Fibroblast of pulmonary artery (primary cell): ENCODE measurements at regions not wholly inside any gene's neighbourhood (a gene's known extent, or its start where the extent isn't known, plus 50 kb on each side); places are given as distances from the start of the nearest gene placed in this dataset.
"Not testable (repeated sequence)": the region's sequence is repeated elsewhere in the genome, so short reads cannot be mapped to it uniquely, and the experiment has no call there.

Experiments used
- DNase-seq: peaks from one replicate; pipeline ENCODE4 v3.0.0-alpha.2; 2010; ENCODE audit warnings: low read depth
- H3K4me3 ChIP-seq: replicated peaks from 2 replicates; pipeline ENCODE4 v1.5.1; 2011; ENCODE audit warnings: low read depth, mild to moderate bottlenecking, control low read depth, low read length, moderate library complexity
- CTCF ChIP-seq: IDR thresholded peaks from 2 replicates; pipeline ENCODE4 v1.5.1; 2011; ENCODE audit warnings: mild to moderate bottlenecking, control low read depth, low read length, inconsistent platforms; ENCODE audit errors: missing control alignments

- TF ChIP-seq CTCF, result no peak
- H3K4me3 ChIP-seq, result no peak overlapping the region
- no peak for DNase-seq
Observed at GRCh38 chr2:58698620-58699019, 457.5 kb upstream of the FANCL start.

GRCh38 chr2:58694114-58694513 lies 453.0 kb upstream of the FANCL start:
- not testable (repeated sequence) for DNase-seq, H3K4me3 ChIP-seq

- DNase-seq, H3K4me3 ChIP-seq: not testable (repeated sequence)
Observed at GRCh38 chr2:58691041-58691440, 449.9 kb upstream of the FANCL start.

GRCh38 chr2:58688813-58689212 lies 447.7 kb upstream of the FANCL start:
- no peak overlapping the region for H3K4me3 ChIP-seq
- TF ChIP-seq CTCF, result no peak
- no peak for DNase-seq

- no peak for TF ChIP-seq CTCF
- DNase-seq, result no peak
- no peak overlapping the region for H3K4me3 ChIP-seq
Observed at GRCh38 chr2:58686776-58687175, 445.7 kb upstream of the FANCL start.

GRCh38 chr2:58680755-58681310 lies 439.7 kb upstream of the FANCL start:
- no peak overlapping the region for H3K4me3 ChIP-seq
- TF ChIP-seq CTCF, result no peak
- peak; percentile 0 for DNase-seq

- DNase-seq, result no peak
- H3K4me3 ChIP-seq, result no peak overlapping the region
- no peak for TF ChIP-seq CTCF
Observed at GRCh38 chr2:58677748-58678147, 436.6 kb upstream of the FANCL start.

- no peak for DNase-seq
- no peak for TF ChIP-seq CTCF
- no peak overlapping the region for H3K4me3 ChIP-seq
Observed at GRCh38 chr2:58671675-58672074, 430.6 kb upstream of the FANCL start.
